ENCODE measurements at regions not wholly inside any gene's neighbourhood (a gene's known extent, or its start where the extent isn't known, plus 50 kb on each side); places are given as distances from the start of the nearest gene placed in this dataset.

DNA sequence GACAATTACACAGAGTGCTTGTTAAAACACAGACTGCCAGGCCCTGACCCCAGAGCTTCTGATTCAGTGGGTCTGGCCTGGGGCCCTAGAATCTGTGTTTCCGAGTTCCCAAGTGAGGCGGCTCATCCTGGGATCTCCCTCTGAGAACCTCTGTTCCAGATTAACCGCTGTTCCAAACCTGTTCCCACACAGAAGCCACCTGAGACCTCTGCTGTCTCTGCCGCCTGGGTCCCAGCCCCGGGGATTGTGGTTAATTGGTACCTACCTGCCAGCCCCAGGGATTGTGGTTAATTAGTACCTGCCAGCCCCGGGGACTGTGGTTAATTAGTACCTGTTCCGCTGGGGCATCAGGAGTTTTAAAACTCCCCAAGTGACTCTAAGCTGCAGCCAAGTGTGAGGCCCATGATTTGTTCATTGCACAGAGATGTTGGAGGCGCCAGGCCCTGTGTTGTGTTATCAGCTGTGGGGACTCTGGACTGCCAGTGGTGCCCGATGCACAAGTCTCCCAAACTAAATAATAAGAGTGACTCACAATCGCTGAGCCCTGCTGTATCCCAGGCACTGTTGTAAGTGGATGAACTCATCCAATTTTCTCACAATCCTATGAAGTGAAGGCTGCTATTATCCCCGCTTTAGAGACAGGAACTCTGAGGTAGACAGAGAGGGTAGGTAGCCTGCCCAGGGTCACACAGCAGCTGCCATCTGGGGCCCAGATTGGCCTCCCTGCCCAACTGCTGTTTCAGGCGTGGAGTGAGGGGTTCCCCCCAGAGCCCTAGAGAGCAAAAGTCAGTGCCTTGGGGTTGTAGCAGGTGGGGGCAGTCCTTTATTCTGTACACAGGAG is 219.7 kb downstream of the IRF8 start:
- DNase-seq (ENCODE audit: low spot score), result no peak

DNA sequence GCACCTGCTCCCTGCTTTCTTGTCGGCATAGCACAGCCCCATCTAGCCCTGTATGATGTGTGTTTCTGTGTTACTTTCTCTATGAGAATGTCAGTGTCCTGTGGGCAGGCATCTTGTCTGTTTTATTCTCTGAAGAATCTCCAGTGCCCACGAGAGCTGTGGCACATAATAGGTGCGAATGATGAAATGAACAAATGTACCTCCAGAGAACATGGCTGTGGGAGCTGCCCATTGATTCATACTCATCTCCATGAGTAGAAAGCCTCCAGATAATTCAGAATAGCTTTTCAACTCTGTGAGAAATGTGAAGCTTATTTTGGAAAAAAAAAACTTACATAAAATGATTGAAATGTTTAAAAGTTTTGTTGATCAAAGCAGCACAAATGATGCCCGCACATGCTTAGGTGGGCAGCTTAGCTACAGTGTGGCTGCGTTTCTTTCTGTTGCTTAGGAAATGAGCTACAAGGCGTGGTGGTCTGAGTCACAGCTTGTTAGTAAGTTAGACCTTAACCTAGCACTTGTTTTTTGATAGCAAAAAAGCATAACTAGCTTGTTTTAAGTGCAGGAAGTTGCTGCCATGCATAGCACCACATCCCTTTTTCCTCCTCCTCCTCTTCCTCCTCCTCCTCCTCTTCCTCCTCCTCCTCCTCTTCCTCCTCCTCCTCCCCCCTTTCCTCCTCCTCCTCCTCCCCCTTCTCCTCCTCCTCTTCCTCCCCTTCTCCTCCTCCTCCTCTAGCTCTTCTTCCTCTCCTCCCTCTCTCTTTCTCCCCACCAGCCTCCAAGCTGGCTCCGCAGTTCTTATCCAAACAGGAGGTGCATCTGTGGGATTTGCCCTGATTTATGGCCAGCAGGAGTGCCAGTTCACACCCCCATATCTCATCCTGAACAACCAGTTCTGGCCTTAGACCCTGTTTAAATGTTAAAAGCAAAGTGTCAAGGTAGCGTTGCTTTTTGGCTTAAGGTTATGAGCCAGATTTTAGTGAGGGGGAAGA is 221.5 kb downstream of the IRF8 start:
- no peak for DNase-seq (ENCODE audit: low spot score)

DNA sequence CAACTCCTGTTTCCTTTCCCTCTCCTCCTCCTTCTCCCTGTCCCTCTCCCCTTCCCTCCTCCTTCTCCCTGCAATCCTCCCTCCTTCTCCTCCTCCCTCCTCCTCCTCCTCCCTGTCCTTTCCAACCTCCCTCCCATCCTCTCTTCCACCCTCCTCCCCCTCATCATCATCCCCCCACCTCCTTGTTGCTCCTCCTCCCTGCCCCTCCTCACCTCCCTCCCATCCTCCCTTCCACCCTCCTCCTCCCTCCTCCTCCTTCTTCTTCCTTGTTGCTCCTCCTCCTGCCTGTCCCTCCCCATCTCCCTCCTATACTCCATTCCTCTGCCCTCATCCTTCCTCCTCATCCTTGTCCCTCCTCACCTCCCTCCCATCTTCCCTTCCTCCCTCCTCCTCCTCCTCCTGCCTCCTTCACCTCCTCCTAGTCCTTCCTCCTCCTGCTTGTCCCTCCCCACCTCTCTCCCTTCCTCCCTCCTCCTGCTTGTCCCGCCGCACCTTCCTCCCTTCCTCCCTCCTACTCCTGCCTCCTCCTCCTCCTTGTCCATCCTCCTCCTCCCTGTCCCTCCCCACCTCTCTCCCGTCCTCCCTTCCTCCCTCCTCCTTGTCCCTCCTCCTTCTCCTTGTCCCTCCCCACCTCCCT is 222.5 kb downstream of the IRF8 start:
- DNase-seq (ENCODE audit: low spot score), result no peak

DNA sequence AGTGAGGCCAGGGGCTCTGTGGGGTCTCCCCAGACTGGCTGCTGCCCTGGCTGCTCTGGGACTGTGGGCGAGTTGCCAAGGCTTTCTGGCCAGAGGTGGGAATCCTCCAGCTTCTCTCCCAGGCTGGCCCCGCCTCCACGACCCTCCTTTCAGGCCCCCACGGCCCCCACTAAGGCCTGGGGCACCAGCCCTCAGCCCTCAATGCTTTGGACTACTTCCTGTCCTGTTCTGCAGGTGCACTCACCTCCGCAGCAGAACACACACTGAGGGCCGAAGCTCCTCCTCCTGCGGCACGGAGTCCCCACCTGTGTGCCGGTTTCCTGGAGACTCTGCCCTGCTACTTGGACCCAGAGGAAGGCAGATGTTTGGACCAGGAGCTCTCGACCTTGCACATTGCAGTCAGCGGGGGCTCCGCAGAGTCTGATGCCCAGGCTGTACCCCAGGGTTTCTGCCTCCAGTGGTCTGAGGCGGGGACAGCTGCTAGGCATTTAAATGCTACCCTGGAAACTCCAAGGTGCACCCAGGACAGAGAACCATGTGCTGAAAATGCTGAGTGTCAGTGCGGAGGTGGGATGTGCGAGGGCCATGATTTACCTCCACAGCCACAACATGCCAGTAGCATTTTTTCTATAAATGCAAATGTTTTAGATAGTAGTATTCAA is 223.8 kb downstream of the IRF8 start:
- no peak for DNase-seq (ENCODE audit: low spot score)

DNA sequence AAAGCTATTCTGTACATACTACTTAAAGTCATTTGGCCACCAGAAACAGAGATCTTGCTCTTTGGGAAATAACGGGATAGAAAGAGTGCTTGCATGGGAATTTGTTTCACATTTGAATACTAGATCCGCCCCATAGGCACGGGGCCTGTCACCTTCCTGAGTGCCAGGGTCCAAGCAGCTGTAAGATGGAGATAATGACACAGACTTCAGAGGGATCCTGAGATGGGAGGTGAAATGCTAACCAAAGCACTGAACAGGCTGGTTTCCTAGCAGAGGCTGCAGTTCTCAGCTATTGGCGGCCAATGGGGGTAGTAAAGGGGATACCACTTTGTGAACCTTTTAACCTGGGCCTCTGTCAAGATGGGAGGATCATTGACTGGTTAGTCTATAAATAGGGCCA is 225.4 kb downstream of the IRF8 start:
- no peak for DNase-seq (ENCODE audit: low spot score)

DNA sequence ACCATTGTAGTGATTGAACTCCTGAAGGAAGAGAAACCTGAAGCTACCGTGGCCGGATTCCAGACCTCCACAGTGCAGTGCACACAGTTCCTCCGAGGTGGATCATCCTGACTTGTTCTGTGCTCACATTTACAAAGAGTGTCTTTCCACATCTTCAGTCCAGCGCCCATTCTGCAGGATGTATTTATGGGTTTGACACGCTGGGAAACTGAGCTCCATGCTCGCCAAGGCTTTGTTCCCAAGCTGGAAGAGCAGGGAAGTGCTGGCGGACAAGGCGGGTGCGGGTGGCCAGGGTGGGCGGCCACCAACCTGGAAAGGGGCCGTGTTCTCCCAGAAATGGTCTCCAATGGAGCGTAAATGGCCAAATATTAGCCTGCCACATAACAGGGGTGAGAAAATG is 227.9 kb downstream of the IRF8 start:
- DNase-seq (ENCODE audit: low spot score), result no peak

DNA sequence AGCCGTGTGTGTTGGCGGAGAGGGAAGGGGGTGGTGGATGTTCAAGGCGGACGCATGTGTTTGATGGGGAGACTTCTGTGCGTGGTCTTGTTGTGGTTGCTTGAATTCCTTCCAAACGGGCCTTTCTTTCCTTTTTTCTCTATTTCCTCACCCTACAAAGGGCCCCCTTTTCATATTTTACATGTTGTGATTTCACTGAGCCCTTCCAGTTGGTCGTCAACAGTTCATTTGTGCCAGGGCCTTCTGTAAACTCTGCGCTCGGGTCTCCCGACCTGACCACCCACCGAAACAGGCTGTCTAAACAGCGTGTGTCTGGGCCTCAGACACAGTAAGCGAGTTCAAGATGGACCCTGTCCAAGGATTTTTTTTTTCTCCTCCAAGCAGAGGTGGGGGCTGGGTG is 228.4 kb downstream of the IRF8 start:
- DNase-seq (ENCODE audit: low spot score), result no peak

DNA sequence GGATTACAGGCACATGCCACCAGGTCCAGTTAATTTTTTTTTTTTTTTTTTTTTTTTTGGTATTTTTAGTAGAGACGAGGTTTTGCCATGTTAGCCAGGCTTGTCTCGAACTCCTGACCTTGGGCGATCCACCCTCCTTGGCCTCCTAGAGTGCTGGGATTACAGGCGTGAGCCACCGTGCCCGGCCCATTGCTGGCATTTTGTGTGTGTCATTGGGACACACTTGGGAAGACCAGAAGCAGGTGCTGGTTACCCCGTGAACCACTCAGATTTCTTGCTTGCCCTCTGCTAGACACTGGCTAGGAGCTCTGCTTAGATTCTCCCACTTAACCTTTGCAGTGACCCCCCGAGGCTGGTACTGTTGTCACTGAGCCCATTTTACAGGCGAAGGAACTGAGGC is 229.3 kb downstream of the IRF8 start:
- DNase-seq (ENCODE audit: low spot score), result no peak

DNA sequence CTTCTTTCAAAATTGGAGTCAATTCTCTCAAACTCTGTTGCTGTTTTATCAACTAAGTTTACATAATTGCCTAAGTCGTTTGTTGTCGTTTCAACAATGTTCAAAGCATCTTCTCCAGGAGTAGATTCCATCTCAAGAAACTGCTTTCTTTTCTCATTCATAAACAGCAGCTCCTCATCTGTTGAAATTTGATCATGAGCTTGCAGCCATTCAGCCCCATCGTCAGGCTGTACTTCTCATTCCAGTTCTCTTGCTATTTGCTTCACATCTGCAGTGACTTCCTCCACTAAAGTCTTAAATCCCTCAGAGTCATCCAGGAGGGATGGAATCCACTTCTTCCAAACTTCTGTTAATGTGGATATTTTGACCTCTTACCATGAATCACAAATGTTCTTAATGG is 230.6 kb downstream of the IRF8 start:
- DNase-seq (ENCODE audit: low spot score), result no peak

DNA sequence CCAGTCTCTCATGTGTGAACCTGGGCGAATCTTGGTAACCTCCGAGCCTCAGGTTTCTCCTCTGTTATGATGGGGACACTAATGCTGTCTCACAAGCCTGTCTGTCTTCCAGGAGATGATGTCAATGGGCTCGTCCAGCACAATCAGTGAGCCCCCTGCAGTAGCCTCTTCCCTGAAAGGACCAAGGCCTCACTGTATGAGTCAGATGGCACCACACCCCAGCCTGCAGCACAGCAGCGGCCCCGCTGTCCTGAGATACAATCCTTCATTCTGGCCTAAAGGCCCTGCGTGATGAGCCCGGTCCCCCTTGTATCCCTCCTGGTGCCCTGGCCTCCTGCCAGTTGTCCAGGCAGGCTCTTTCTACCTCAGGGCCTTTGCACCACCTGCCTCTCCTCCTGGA is 234.4 kb downstream of the IRF8 start:
- DNase-seq (ENCODE audit: low spot score), result no peak

DNA sequence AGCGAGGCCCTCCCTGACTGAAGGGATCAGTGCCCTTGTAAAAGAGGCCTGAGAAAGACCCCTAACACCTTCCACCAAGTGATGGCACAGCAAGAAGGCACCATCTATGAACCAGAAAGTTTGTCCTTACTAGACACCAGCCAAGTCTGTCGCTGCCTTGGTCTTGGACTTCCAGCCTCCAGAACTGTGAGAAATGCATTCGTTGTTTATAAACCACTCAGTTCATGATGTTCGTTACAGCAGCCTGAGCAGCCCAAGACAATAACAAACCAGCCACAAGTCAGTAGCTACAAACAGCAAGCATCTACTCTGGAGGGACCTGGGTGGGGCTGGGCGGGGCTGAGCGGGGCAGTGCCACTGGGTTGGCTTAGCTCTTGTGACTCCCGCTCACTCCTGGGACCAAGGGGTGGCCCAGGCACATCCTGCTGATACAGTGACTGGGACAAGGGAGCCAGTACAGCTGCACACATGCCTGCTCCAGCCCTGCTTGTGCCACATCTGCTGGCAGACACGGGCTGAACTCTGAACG is 234.9 kb downstream of the IRF8 start:
- DNase-seq (ENCODE audit: low spot score), result no peak

DNA sequence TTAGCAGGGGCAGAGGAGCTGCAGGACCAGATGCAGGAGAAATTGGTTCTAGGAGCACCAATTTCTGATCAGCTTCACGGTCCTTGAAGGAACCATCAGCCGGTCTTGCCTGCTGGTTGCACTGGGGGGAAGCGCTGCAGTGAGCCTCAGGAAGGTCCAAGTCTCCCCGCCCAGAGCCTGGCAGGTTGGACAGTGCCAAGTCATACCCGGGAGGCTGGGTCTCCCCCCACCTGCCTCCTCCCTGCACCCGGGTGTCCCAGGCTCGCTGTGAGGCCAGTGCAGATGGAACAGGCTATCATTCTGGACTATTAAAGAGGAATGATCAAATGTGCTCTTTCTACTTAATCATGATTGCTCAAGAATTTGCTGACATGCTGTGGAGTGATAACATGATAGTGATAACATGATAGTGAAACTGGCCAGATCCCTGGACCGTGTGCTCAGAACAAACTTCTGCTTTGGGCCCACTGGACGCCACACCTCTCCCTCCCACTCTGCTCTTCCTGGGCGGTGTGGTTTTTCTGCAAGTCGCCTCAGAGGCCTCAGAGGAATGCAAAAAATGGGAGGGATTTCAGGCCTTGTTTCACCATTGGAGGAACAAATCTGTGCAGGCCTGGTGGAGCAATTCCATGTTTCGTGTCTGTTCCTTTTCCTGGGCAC is 236.0 kb downstream of the IRF8 start:
- no peak for DNase-seq (ENCODE audit: low spot score)

DNA sequence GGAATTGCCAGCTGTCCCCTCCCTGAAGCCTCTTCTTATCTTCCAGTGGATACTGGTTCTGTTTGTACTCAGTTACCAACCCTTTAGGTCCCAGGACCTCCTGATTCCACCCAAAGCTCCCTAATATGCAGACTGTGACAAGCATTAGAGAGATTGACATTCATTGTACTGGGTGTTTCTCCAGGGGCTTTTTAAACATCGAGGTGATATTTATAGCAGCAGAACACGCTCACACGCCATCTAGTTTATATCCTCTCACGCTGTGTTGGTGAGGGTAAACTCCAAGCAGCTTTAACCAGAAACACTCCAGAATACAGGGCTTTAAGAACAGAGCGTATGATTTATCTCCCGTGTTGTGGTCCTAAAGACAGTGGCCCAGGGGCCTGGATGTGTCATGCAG is 238.4 kb downstream of the IRF8 start:
- no peak for DNase-seq (ENCODE audit: low spot score)

DNA sequence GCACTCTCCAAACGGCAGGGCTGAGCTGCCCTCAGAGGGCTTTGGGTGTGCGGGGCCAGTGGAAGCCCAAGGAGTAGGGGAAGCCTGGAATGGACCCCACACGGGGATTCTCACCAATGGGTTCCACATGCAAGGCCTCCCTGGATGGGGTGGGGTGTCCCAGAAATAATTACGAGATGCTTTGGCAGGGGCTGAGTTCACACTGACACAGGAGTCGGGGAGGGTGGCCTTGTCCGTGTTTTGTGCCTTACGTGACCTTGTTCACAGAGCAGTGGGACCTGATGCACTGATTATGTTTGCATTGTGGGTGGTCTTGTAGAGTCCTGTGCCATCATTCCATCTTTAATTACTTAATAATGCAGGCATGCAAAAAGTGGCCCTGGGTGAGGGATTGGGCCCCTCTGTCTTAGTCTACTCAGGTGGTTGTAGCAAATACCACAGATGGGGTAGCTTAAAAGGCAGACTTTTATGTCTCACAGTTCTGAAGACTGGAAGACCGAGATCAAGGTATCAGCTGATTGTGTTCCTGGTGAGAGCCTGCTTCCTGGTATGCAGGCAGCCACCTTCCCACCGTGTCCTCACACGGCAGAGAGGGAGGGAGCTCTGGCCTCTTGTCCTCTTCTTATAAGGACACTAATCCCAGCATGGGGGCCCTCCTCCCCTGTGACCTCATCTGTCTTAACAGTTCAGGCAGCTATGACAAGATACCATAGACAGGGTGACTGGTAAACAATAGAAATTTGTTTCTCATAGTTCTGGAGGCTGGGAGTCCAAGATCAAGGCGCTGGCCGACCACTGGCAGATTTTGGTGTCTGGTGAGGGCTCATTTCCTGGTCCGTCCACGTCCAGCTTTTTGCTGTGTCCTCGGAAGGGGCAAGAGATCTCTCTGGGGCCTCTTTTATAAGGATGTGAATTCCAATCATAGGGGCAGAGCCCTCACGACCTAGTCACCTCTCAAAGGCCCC is 239.4 kb downstream of the IRF8 start:
- DNase-seq (ENCODE audit: low spot score), result no peak

DNA sequence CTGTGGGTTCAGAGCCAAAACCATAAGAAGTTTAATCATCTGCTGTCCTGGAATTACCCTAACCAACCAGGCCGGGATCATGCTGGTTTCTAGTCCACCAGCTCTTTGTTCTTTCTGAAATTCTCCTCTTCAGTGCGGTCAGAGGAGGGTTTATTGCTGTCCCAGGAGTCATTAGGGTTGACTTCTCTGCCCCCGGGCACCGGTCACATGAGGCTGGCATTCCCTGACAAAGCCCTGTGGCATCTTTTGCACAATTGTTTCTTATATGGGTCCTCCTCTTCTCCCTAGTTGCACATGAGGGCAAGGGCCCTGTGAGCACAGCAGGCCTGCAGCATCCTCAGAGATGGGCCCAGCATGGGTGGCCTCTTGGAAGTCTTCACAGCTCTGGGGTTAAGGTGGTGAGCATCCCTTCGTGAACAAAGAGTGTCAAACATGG is 243.9 kb downstream of the IRF8 start:
- no peak for DNase-seq (ENCODE audit: low spot score)

DNA sequence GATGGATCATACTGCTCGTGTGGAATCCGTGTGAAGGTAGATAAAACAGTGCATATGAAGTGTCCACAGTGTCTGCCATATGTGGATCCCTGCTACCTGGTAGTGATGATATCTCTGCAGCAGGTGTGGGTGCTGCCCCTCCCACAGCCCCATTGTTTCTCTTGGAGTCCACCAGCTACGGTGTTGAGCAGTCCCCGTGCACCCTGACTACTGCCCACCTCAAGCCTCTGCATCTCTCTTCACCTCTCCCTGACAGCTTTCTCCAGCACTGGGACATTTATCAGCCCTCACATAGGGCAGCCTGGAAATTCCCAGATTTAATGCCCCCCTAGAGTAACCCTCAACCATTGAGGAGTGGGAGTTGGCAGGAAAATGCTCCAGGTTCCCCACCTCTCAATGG is 244.7 kb downstream of the IRF8 start:
- no peak for DNase-seq (ENCODE audit: low spot score)

DNA sequence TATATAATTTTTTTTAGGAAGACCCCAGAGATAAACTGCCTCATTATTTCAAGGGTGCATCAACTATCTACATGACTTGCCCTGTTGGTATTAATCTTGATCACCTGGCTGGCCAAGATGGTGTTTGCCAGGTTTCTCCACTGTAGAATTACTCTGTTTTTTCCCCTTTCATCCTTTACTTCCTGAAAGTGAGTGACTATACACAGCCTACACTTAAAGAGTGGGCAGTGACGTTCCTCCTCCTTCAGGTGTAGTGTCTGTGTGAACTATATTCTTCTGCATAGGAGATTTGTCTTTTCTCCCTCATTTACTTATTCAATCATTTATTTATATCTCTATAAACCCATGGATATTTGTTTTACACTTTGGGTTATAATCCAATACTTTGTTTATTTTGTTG is 246.7 kb downstream of the IRF8 start:
- DNase-seq (ENCODE audit: low spot score), result no peak

DNA sequence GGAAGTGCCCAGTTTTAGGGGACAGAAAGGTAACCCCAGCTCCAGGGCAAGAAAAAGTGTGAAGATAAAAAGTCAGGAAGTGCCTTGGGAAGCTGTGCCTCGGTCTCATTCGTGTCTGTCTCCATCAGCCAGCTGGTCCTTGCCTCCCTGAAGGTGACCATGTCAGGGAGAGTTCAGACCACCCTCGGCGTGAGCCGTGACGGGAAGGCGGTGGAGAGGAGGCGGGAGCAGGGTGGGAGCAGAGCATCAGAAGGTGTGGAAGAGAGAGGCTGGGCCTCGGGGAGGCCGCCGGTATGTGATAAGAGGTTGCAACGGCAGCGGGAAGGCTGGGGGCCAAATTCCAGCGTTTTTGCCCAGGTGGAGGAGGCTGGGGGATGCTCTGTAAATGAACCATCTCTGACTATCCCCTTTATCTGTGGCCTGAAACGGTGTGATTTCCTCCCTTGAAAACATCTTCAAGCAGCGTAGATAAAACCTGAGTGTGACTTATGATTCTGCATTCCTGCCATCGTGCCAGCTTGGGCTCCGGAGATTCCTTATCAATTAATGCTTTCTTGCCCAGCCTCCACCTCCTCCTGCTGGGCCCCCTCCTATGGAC is 251.8 kb downstream of the IRF8 start:
- no peak for DNase-seq (ENCODE audit: low spot score)

DNA sequence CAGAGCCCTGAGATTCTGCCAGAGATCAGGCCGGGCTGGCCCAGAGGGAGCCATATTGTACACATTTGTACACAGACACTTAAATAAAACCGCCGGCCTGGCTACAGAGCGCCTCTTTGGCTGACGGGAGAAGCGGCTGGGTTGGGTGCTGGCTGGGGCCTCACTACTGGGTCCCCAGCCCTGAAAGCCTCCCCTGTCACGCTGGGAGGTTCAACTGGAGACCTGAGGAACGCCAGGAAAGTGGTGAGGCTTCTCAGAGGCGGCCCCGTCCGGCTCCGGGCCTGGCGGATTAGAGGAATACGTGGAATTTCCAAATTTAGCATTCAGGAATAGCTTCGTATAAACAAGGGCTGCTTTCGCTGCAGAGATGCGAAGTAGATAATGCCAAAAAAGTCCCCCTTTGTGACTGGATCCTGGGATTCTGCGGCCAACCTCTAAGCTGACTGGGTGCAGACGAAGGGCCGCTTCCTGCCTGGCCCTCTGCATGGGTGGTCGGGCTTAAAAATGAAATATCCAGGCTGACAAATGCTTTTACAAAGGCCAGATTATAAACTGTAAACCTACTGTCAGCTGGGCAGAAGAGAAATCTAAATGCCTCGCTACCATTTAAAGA is 252.4 kb downstream of the IRF8 start:
- no peak for DNase-seq (ENCODE audit: low spot score)

Measured in GM03348 (cell line).